CD4-positive, alpha-beta T cell (primary cell): ENCODE measurements at regions not wholly inside any gene's neighbourhood (a gene's known extent, or its start where the extent isn't known, plus 50 kb on each side); places are given as distances from the start of the nearest gene placed in this dataset.

ENCODE experiments used
- ATAC-seq: fragments of 200-7000 bp; cut with Tn5 transposase; one replicate; pipeline ENCODE4 v1.10.0; 2022; ENCODE audit warnings: mild to moderate bottlenecking; ENCODE audit not compliant: poor library complexity
- CTCF ChIA-PET: fragments of 350-600 bp; sonication (Branson Sonifier 250); formaldehyde crosslinking; loops from one replicate; lab custom pipeline; 2021; ENCODE audit warnings: antibody characterized with exemption, inconsistent platforms; lab: Charles Lee
- POLR2A ChIA-PET: fragments of 350-600 bp; sonication (Branson Sonifier 250); formaldehyde crosslinking; loops from one replicate; lab custom pipeline; 2021; ENCODE audit warnings: antibody characterized with exemption, inconsistent platforms; lab: Charles Lee
- DNase-seq, 14 experiments: peaks; one replicate each; pipeline ENCODE4 v3.0.0-alpha.2; 2013 to 2020; ENCODE audit warnings: mixed read lengths in 2 of 14
- H3K27ac ChIP-seq, 2 donors: one replicate each; pipeline versions ENCODE4 v1.5.1 to v1.7.0; 2013; ENCODE audit warnings: low read length in 2 of 2, low read depth in 1 of 2, mild to moderate bottlenecking in 1 of 2
- H3K27me3 ChIP-seq, 2 experiments: 1 replicate in 1 of 2; 2 replicates in 1 of 2; pipeline versions ENCODE4 v1.6.1 to v1.7.0; 2013; ENCODE audit warnings: low read length in 2 of 2, control low read depth in 1 of 2, mild to moderate bottlenecking in 1 of 2, moderate library complexity in 1 of 2; ENCODE audit not compliant: insufficient read depth in 2 of 2, control insufficient read depth in 1 of 2
- H3K36me3 ChIP-seq: one replicate; pipeline ENCODE4 v1.6.1; 2013; ENCODE audit warnings: low read length, control low read depth; ENCODE audit not compliant: insufficient read depth
- H3K4me1 ChIP-seq: one replicate; pipeline ENCODE4 v1.6.1; 2013; ENCODE audit warnings: low read length, control low read depth; ENCODE audit not compliant: insufficient read depth
- H3K4me3 ChIP-seq: one replicate; pipeline ENCODE4 v1.5.1; 2013; ENCODE audit warnings: mild to moderate bottlenecking, low read length, moderate library complexity
- H3K9me3 ChIP-seq, 2 experiments: 1 replicate in 1 of 2; 2 replicates in 1 of 2; pipeline versions ENCODE4 v1.6.1 to v1.7.0; 2013; ENCODE audit warnings: low read length in 2 of 2, mild to moderate bottlenecking in 2 of 2, control low read depth in 1 of 2, moderate library complexity in 1 of 2; ENCODE audit not compliant: control insufficient read depth in 1 of 2, insufficient read depth in 1 of 2
- H3K27ac Mint-ChIP-seq: one replicate; pipeline ENCODE4 v1.8.0; 2020; ENCODE audit warnings: mixed read lengths
- H3K27me3 Mint-ChIP-seq: one replicate; pipeline ENCODE4 v1.8.0; 2021; ENCODE audit warnings: mixed read lengths
- H3K36me3 Mint-ChIP-seq: one replicate; pipeline ENCODE4 v1.8.0; 2021; ENCODE audit warnings: low read depth, mixed read lengths
- H3K4me1 Mint-ChIP-seq: one replicate; pipeline ENCODE4 v1.8.0; 2021; ENCODE audit warnings: low read depth, mixed read lengths
- H3K4me3 Mint-ChIP-seq: one replicate; pipeline ENCODE4 v1.8.0; 2020; ENCODE audit warnings: mild to moderate bottlenecking, mixed read lengths
- H3K9me3 Mint-ChIP-seq: one replicate; pipeline ENCODE4 v1.8.0; 2020; ENCODE audit warnings: mixed read lengths
- CTCF ChIP-seq: fragments of 200-600 bp; IDR thresholded peaks from one replicate; pipeline ENCODE4 v1.8.0; 2022; ENCODE audit warnings: antibody characterized with exemption, mild to moderate bottlenecking
- intact Hi-C, 2 experiments: fragments of 100-400 bp; cut with DNase I in 1 of 2; cut with micrococcal nuclease in 1 of 2; formaldehyde crosslinking; loops; one replicate each; pipeline versions ENCODE4 v1.15.1 to v1.9.0; 2023 to 2025; cut with DNase I, micrococcal nuclease

DNA sequence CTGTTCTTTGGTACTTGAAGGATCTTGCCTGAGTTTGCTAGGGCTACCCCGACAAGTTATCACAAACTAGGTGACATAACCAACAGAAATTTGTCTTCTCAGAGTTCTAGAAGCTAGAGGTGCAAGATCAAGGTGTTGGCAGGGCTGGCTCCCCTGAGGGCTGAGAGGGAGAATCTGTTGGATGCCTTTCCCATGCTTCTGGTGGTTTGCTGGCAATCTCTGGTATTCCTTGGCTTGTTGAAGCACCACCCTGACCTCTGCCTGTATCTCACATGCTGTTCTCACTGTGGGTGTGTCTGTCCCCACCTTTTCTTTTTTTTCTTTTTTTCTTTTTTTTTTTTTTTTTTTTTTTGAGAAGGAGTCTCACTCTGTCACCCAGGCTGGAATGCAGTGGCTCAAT, 81.2 kb downstream of the VCPKMT start:
- intact Hi-C loops, result no loop called here
- peaks cover 40% of the 10 kb centered on the region for H3K4me1 Mint-ChIP-seq
- DNase-seq, result no peak
- H3K27ac Mint-ChIP-seq, result no peak overlapping the region
- no peaks in the 10 kb centered on the region for H3K9me3 Mint-ChIP-seq
- no peak overlapping the region for H3K4me3 ChIP-seq
- no peaks in the 10 kb centered on the region for H3K27me3 Mint-ChIP-seq
- no peak for ATAC-seq
- H3K36me3 Mint-ChIP-seq, result peaks cover 38% of the 10 kb centered on the region
- no peak overlapping the region for H3K4me3 Mint-ChIP-seq
- peaks cover 37% of the 10 kb centered on the region for H3K4me1 ChIP-seq
- H3K9me3 ChIP-seq, result no peaks in the 10 kb centered on the region
- H3K36me3 ChIP-seq, result no peaks in the 10 kb centered on the region
- no peaks in the 10 kb centered on the region for H3K27me3 ChIP-seq
- TF ChIP-seq CTCF, result no peak
- no peak overlapping the region for H3K27ac ChIP-seq
- CTCF ChIA-PET, result no interaction called here
- POLR2A ChIA-PET, result no interaction called here

DNA sequence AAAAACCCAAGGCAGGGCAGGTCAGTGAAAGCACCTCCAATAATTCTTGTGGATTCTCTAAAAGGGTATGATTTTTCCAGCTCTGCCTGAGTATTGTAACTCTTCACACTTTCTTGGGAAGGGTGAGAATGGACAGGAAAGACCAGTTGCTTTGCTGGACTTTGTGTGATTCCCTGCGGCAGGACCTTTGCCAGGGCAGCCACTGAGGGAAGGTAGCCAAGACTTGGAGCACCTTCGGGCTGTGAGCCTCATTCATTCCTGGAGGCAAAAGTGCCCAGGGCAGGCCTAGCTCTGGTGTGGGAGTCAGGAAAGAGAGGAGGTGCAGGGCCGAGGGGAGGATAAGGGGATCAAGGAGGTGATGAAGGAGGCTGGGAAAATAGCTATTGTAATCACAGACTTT, 80.2 kb downstream of the VCPKMT start:
- Histone ChIP-seq H3K27ac (no peak overlapping the region), H3K27me3 (no peaks in the 10 kb centered on the region), H3K36me3 (no peaks in the 10 kb centered on the region), H3K4me3 (no peak overlapping the region), H3K9me3 (no peaks in the 10 kb centered on the region), H3K4me1 (peaks cover 44% of the 10 kb centered on the region)
- ATAC-seq (no peak), DNase-seq (no peak)
- CTCF ChIA-PET, result no interaction called here
- Mint-ChIP-seq H3K4me3 (no peak overlapping the region), H3K27ac (no peak overlapping the region), H3K27me3 (no peaks in the 10 kb centered on the region), H3K9me3 (no peaks in the 10 kb centered on the region), H3K4me1 (peaks cover 50% of the 10 kb centered on the region), H3K36me3 (peaks cover 39% of the 10 kb centered on the region)
- intact Hi-C loops, result no loop called here
- TF ChIP-seq CTCF, result no peak
- POLR2A ChIA-PET, result no interaction called here

DNA sequence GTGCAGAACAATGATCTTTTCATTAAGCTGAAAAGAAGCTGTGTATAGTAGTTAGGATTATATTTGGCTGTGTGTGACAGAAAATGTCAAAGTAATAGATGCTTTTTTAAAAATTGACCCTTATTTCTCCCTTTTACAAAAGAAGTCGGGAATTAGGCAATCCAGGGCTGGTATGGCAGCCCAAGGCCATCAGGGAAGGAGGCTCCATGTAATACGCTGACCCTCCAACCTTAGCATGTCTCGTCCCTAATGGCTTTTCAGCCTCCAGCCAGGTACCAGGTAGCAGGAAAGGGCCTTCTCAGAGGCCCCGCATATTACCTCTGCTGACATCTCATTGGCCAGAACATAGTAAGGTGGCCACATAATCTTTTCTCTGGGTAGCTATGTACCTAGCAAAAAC, 79.7 kb downstream of the VCPKMT start:
- POLR2A ChIA-PET, result no interaction called here
- no peaks in the 10 kb centered on the region for H3K36me3 ChIP-seq
- H3K4me1 Mint-ChIP-seq, result peaks cover 55% of the 10 kb centered on the region
- intact Hi-C loops, result no loop called here
- H3K4me3 ChIP-seq, result no peak overlapping the region
- peaks cover 48% of the 10 kb centered on the region for H3K4me1 ChIP-seq
- DNase-seq, result no peak
- CTCF ChIA-PET, result interaction anchor here (0.6 kb wide), 1 partner anchor 183 kb away, joined by 3 read pairs; no protein-coding TSS in a partner anchor
- no peaks in the 10 kb centered on the region for H3K9me3 ChIP-seq
- H3K4me3 Mint-ChIP-seq, result no peak overlapping the region
- peaks cover 35% of the 10 kb centered on the region for H3K36me3 Mint-ChIP-seq
- no peak for TF ChIP-seq CTCF
- ATAC-seq, result no peak
- H3K27ac ChIP-seq, result no peak overlapping the region
- no peaks in the 10 kb centered on the region for H3K27me3 ChIP-seq
- H3K27ac Mint-ChIP-seq, result no peak overlapping the region
- H3K9me3 Mint-ChIP-seq, result no peaks in the 10 kb centered on the region
- H3K27me3 Mint-ChIP-seq, result no peaks in the 10 kb centered on the region
